LHCN-M2 (cell line): ENCODE measurements at regions not wholly inside any gene's neighbourhood (a gene's known extent, or its start where the extent isn't known, plus 50 kb on each side); places are given as distances from the start of the nearest gene placed in this dataset.

Experiments
- DNase-seq: peaks from one replicate; pipeline ENCODE4 v3.0.0-alpha.2; 2012; ENCODE audit warnings: low read depth

DNA sequence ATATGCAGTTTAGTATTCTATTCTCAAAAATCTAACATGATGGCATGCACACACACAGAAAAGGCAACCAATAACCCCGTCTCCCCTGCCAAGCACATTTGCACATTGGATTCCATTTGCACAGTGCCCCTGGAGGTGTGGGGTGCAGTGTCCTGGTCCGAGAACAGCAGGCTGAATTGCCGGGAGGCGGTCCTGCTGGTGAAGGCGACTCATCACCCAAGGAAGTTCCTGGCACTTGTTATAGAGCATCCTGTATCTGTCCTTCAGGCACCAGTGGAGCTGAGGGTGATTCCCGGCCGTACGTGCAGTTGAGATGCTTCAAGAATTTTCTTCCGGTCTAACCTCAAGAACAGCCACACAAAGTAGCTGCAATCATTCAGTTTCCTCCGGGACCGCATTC, 73.0 kb upstream of the RAB12 start:
- DNase-seq: peak; percentile 4

GRCh38 chr18:8536922-8537321, 72.3 kb upstream of the RAB12 start:
- DNase-seq: no peak

GRCh38 chr18:8537400-8537799, 71.8 kb upstream of the RAB12 start:
- DNase-seq: no peak

DNA sequence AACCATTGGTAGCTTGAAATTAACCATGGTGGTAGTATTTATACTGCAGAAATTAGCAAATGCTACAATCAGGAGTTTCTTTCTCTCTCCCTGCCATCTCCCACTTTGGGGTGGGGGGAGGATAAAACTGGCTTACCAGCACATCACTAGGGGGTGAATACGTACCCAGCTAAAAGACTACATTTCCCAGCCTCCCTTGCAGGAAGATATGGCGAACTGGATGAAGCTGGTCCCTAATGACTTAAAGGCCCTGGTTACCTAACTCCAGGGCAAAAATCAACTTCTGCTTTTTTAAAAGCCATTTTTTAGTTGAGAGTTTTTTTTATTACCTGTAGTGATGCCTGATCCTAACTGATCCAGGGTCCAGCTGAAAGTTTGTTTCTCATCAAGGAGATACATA, 70.3 kb upstream of the RAB12 start:
- no peak for DNase-seq

DNA sequence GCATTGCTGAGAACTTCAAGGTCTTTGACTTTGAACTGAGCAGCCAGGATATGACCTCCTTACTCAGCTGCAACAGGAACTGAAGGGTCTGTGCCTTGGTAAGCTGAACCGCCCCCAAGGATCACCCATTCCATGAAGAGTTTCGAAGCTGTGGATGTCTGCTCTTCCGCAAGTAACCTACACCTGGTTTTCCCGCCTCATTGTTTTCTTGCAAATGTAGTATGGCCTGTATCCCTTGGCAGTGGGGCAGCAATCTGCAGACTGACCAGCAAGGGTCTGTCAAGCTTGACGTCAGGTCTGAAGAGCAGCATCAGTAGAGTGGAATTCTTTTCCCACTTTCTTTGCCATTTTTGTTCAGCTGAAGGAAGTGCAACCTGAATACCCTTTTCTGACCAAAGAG, 62.6 kb upstream of the RAB12 start:
- DNase-seq: no peak

DNA sequence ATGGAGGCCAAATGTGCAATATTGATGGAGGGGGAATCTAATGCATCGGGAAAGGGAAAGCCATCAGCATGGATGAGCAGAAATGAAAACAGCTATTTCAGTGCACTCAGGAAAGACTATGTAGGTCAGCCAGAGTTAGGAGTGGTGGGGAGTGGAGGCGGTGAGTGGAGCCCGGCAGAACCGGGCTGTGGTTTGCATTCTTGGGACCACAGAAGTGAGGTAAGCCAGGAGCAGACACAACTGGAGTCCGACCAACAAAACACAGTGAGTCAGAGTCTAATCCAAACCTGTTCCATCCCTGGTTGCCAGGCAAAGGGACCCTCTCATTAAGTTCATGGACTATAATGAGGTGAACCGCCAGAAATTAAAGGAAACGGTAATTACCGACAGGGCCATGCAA, 61.1 kb upstream of the RAB12 start:
- peak; percentile 35 for DNase-seq

- no peak for DNase-seq
Observed at GRCh38 chr18:8549254-8549757, 59.9 kb upstream of the RAB12 start.

DNA sequence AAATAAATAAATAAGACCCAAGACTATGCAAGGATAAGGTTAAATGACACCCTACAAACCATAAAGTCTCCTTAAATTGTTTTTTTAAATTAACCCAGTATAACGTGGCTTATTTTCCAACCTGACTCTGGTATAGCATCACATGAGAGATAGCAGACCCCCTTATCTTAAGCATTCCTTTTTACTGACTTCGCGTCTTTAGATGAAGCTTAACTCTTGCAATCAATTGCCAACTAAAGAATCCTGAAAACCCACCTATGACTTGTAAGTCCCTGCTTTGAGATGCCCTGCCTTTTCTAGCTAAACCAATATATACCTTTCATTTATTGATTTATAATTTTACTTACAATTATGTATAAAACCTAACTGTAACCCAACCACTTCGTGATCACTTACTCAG, 57.1 kb upstream of the RAB12 start:
- no peak for DNase-seq

DNA sequence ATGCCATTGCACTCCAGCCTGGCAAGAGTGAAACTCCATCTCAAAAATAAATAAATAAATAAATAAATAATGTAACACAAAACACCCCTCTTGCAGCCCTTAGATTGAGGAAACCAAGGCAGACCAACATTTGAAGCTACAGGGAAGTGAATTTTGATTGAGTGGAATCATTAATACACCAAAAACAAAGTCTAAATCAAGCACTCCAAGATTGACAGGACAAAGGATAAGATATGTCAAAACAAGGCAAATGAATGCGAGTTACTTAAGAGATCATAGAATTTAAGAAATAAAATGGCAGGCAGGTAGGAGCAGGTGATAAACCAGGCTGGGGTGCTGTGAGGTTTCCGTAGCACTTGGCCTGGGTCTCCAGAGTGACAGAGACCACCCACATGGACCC, 54.9 kb upstream of the RAB12 start:
- no peak for DNase-seq

- peak; percentile 14 for DNase-seq
Observed at GRCh38 chr18:8556424-8556823, 52.8 kb upstream of the RAB12 start.
